ENCODE measurements at regions not wholly inside any gene's neighbourhood (a gene's known extent, or its start where the extent isn't known, plus 50 kb on each side); places are given as distances from the start of the nearest gene placed in this dataset.

- TF ChIP-seq, protein P1, sequence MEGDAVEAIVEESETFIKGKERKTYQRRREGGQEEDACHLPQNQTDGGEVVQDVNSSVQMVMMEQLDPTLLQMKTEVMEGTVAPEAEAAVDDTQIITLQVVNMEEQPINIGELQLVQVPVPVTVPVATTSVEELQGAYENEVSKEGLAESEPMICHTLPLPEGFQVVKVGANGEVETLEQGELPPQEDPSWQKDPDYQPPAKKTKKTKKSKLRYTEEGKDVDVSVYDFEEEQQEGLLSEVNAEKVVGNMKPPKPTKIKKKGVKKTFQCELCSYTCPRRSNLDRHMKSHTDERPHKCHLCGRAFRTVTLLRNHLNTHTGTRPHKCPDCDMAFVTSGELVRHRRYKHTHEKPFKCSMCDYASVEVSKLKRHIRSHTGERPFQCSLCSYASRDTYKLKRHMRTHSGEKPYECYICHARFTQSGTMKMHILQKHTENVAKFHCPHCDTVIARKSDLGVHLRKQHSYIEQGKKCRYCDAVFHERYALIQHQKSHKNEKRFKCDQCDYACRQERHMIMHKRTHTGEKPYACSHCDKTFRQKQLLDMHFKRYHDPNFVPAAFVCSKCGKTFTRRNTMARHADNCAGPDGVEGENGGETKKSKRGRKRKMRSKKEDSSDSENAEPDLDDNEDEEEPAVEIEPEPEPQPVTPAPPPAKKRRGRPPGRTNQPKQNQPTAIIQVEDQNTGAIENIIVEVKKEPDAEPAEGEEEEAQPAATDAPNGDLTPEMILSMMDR (IDR thresholded peaks at IDR 0.05), result no peak
- TF ChIP-seq POLR2A (IDR thresholded peaks at IDR 0.05), result no peak
Measured at GRCh38 chr16:63980763-63981162, 1141.1 kb downstream of the CDH11 start.

Data from testis (tissue), 2 donors.